D341Med (cell line): ENCODE measurements at regions not wholly inside any gene's neighbourhood (a gene's known extent, or its start where the extent isn't known, plus 50 kb on each side); places are given as distances from the start of the nearest gene placed in this dataset.

Source experiments
- DNase-seq: peaks from one replicate; pipeline ENCODE4 v3.0.0; 2012; ENCODE audit warnings: low spot score

GRCh38 chr3:13171704-13172643 lies 98.7 kb upstream of the IQSEC1 start:
- no peak for DNase-seq

- DNase-seq = no peak
These were observed 97.1 kb upstream of the IQSEC1 start for GRCh38 chr3:13170317-13170716.

GRCh38 chr3:13168391-13168790 lies 95.2 kb upstream of the IQSEC1 start:
- no peak for DNase-seq

DNA sequence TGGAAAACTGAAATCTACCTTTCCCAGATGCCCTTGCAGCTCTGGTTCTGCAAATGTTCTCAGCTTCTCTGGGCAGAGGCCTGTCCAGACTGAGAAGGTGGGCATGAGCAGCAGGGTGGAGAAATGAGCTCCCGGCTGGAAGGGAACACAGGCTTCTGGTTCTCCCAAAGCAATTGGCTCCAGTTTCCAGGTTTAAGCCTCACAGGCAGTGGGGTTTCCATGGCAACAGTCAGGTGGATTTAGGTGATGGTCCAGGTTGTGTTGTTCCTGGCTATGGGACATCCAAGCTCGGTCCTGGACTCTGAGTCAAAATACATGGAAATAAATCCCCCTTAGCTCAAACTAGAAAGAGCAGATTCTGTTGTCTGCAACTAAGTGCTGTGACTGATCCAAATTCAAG lies 94.6 kb upstream of the IQSEC1 start:
- no peak for DNase-seq

GRCh38 chr3:13167064-13167743 lies 94.0 kb upstream of the IQSEC1 start:
- no peak for DNase-seq

- DNase-seq = no peak
These were observed 93.2 kb upstream of the IQSEC1 start for GRCh38 chr3:13166243-13167063.

- DNase-seq = no peak
These were observed 92.3 kb upstream of the IQSEC1 start for GRCh38 chr3:13165576-13165975.

- DNase-seq = no peak
These were observed 91.8 kb upstream of the IQSEC1 start for GRCh38 chr3:13164893-13165492.

DNA sequence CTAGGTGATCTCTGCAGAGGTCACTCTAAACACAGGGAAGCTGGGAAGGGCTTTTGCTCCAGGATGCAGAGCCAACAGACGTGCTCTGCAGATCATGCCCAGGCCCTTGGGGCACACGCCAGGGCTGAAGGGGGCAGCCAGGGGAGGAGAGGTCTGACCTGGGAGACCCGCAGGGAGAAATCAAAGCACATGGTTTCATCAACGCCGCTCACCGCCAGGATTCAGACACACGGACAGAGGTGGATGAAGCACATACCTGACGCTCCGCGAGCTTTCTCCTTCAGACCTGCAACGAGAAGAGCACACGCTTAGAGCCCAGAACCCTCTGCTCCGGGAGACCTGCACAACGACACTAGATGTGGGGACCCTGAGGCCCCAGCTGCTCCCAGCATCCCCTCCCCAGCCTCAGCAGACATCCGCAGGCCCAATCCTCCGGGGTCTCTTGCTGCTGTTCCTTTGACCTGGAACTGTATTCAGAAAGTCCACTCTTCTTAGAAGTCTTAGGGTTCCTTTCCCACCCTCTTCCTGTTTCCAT lies 90.7 kb upstream of the IQSEC1 start:
- DNase-seq = no peak

DNA sequence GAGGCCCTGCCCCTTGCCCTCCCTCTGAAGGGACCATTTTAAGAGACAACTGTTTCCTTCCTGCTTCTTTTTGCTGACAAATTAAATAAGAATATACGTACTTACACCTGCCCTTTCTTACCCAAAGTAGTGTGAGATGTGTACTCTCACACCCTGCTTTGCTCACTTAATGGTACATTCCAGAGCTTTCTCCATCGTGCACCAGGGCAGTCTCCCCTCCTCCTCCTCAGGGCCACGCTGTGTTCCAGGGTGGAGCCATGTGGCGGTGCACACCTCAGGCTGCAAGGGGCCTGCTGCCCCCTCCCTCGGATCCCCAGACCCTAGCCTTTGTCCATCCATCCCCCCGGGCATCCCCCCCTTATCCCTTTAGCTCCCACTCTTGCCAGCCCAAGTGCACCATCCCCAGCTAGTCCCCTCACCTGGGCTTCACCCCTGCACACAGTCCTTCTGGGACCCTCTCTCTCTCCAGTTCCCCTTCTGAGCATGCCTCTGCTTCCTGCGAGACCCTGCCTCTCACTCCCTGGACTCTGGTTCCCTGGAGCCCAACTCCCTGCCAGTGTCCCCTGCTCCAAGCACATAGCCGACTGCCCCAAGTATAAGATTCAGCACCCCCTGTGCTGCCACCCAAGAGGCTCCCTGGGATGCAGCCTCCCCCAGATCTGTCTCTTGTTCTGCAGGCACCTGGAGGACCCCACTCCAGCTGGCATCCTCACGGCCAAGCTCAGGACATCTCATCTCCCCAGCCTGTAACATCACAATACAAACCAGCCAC lies 89.5 kb upstream of the IQSEC1 start:
- no peak for DNase-seq

DNA sequence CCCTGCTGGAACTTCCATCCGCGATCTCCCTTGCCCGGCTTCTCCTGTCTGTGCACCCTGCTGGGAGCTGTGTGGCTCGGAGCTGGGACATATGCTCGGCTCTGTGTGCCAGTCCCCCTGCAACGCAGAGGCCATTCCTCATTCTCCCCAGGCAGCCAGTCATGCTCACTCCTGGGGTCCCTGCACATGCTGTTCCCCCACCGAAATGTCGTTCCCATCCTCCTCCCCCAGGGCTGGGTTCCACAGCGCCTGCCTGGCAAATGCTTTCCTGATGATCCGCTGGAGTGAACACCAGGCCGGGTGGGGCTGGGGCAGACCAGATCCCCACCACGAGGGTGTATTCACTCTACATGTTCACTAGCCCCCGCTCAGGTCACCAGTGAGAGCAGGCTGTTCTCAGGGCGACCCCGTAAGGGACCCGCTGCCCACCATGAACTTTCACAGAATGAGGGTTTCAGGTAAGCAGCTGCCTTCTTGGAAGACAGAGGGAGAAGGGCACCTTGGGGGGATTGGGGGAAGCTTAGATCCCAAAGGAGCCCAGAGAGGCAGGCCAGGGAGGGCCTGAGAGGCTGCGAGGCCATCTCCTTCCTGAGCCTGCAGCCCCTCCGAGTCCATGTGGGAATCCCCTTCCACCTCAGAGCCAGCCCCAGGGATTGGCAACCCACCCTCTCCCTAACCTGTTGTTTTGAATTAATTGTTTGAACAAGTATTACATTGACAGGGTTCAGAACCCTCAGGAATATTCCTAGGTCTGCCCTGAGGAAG lies 88.7 kb upstream of the IQSEC1 start:
- DNase-seq = no peak

GRCh38 chr3:13161021-13161759 lies 88.0 kb upstream of the IQSEC1 start:
- no peak for DNase-seq

DNA sequence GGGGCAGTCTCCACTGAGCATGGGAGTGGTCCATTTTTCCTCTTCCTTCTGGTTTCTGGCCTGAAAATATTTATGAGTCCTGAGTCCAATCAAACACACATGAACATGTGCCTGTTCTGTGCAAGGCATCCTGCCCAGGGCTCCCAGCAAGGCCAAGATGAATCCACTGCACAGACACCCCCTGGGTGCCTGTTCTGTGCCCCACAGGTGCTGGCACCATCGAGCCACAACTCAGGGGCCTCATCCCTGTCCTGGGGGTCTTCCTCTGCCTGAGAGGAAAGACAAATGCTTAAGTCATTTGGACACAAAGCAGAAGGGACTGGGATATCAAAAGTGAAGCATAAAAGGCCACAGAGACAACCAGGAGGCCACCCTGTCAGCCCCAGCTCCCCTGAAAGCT lies 87.4 kb upstream of the IQSEC1 start:
- no peak for DNase-seq

GRCh38 chr3:13159890-13160289 lies 86.7 kb upstream of the IQSEC1 start:
- DNase-seq = no peak

GRCh38 chr3:13158871-13159270 lies 85.6 kb upstream of the IQSEC1 start:
- DNase-seq = no peak

- no peak for DNase-seq
These were observed 85.2 kb upstream of the IQSEC1 start for GRCh38 chr3:13158408-13158807.

- no peak for DNase-seq
These were observed 84.8 kb upstream of the IQSEC1 start for GRCh38 chr3:13157986-13158385.

DNA sequence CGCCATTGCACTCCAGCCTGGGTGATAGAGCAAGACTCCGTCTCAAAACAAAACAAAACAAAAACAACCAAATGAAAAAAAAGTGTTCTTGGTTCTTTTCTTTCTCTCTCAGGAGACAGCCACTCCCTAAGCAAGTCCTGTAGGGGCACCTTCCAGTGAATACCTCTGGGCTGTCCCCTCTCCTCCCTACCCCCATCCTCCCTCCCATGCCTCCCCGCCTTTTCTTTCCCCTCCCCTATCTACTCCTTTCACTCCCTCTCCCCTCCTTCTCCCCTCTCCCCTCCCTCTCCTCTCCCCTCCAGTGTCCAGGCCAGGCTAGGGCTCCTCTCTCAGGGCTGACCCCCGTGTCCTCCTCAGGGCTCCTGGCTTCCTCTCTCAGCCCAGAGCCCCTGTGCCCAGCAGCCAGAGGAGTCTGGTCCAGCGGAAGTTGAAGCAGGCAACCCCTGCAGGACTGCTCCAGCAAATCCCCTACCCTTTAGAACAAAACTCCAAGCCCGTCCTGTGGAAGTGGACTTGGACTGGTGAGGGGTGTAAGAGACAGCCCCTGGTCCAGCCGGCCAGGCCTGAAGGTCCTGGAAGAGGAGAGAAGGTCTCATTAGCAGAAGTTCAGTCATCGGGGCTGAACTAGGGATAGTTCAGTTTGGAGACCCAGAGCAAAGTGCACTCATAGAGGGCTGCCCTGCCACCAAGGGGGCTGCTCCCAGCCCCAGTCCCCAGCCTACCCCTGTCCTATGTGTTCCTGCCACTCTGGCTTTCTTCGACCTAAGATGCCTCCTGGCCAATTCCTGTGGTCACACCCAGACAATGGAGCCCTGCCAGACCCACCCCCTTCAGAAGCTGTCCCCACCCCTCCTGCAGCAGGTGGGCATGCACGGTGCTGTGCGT lies 79.8 kb upstream of the IQSEC1 start:
- DNase-seq = no peak

DNA sequence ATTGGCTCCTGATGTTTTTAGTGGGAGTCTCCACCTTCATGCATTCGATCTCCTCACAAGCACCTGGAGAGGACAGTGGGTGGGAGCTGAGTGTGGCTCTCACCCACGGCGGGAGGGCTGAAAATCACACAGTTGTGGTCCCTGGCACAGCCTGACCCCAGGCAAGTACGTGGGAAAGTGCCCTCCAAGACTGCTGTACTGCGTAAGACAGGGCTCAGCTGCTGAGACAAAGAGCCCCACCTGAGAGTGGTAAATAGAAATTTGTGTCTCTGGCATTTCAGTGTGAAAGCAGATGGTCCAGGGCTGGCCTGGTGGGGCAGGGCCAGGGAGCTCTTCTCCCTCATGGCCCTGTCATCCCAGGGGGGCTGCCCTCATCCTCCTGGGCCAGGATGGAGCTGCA lies 77.4 kb upstream of the IQSEC1 start:
- no peak for DNase-seq
